IMR-90 (cell line): ENCODE measurements at regions not wholly inside any gene's neighbourhood (a gene's known extent, or its start where the extent isn't known, plus 50 kb on each side); places are given as distances from the start of the nearest gene placed in this dataset.

Experiments
- ATAC-seq: fragments of 200-7000 bp; cut with Tn5 transposase; 2 replicates; pipeline ENCODE4 v1.9.1; 2020; ENCODE audit warnings: low read depth, mild to moderate bottlenecking, moderate library complexity
- BruUV-seq: library from RNA; stranded (reverse); fragments of 400-500 nt; replicated peaks from 2 replicates; lab custom pipeline; 2021; lab: Mats Ljungman, UMichigan
- CTCF ChIA-PET: fragments of 300-600 bp; formaldehyde crosslinking; extraction: SDS; loops from one replicate; lab custom pipeline; 2021; ENCODE audit warnings: antibody characterized with exemption; lab: Yijun Ruan, JAX
- POLR2A ChIA-PET: fragments of 300-600 bp; sonication (Branson Sonifier 250); formaldehyde crosslinking; loops from one replicate; lab custom pipeline; 2022; ENCODE audit warnings: antibody characterized with exemption; ENCODE audit not compliant: unreplicated experiment; lab: Charles Lee
- DNase-seq: peaks from one replicate; pipeline ENCODE4 v3.0.0; 2013
- H2AFZ ChIP-seq: replicated peaks from 2 replicates; pipeline ENCODE3; 2013; ENCODE audit warnings: low read length, mild to moderate bottlenecking; ENCODE audit not compliant: poor library complexity
- H2AK5ac ChIP-seq: 2 replicates; pipeline ENCODE4 v1.6.1; 2013; ENCODE audit warnings: low read depth, low read length, inconsistent platforms
- H2AK9ac ChIP-seq: replicated peaks from 2 replicates; pipeline ENCODE3; 2013; ENCODE audit warnings: mild to moderate bottlenecking, low read depth, low read length, moderate library complexity; ENCODE audit not compliant: poor library complexity
- H2BK120ac ChIP-seq: 2 replicates; pipeline ENCODE4 v1.6.1; 2013; ENCODE audit warnings: low read depth, low read length, inconsistent platforms
- H2BK15ac ChIP-seq: 3 replicates; pipeline ENCODE4 v1.6.1; 2013; ENCODE audit warnings: low read depth, low read length, inconsistent platforms
- H2BK20ac ChIP-seq: 2 replicates; pipeline ENCODE4 v1.6.1; 2013; ENCODE audit warnings: low read depth, mild to moderate bottlenecking, inconsistent platforms, low read length, moderate library complexity
- H2BK5ac ChIP-seq: 2 replicates; pipeline ENCODE4 v1.6.1; 2013; ENCODE audit warnings: mild to moderate bottlenecking, low read depth, low read length, inconsistent platforms; ENCODE audit not compliant: poor library complexity, severe bottlenecking
- H3K14ac ChIP-seq: replicated peaks from 2 replicates; pipeline ENCODE4 v1.6.1; 2013; ENCODE audit warnings: low read depth, low read length, inconsistent platforms
- H3K18ac ChIP-seq: 2 replicates; pipeline ENCODE4 v1.6.1; 2013; ENCODE audit warnings: low read depth, low read length, control low read depth
- H3K23ac ChIP-seq: 2 replicates; pipeline ENCODE4 v1.6.1; 2013; ENCODE audit warnings: low read depth, low read length, inconsistent platforms
- H3K27ac ChIP-seq: 2 replicates; pipeline ENCODE4 v1.5.1; 2013; ENCODE audit warnings: mild to moderate bottlenecking, control low read depth, low read length; ENCODE audit not compliant: insufficient read depth
- H3K27me3 ChIP-seq: 2 replicates; pipeline ENCODE4 v1.6.1; 2013; ENCODE audit warnings: low read length; ENCODE audit not compliant: control insufficient read depth, insufficient read depth
- H3K36me3 ChIP-seq: 2 replicates; pipeline ENCODE4 v1.6.1; 2013; ENCODE audit warnings: low read length, mixed read lengths; ENCODE audit not compliant: control insufficient read depth, insufficient read depth
- H3K4ac ChIP-seq: 2 replicates; pipeline ENCODE4 v1.6.1; 2013; ENCODE audit warnings: low read depth, low read length, inconsistent platforms
- H3K4me1 ChIP-seq: 2 replicates; pipeline ENCODE4 v1.6.1; 2013; ENCODE audit warnings: low read length, mixed read lengths; ENCODE audit not compliant: control insufficient read depth, insufficient read depth
- H3K4me2 ChIP-seq: 2 replicates; pipeline ENCODE4 v1.6.1; 2013; ENCODE audit warnings: low read depth, mild to moderate bottlenecking, control low read depth, low read length, moderate library complexity
- H3K4me3 ChIP-seq: 2 replicates; pipeline ENCODE4 v1.5.1; 2013; ENCODE audit warnings: low read depth, mild to moderate bottlenecking, control low read depth, low read length, moderate library complexity; ENCODE audit not compliant: insufficient read depth
- H3K56ac ChIP-seq: 2 replicates; pipeline ENCODE4 v1.6.1; 2013; ENCODE audit warnings: low read length, inconsistent platforms; ENCODE audit not compliant: insufficient read depth; ENCODE audit errors: extremely low read depth
- H3K79me1 ChIP-seq, 2 experiments: 2 replicates each; pipeline ENCODE4 v1.6.1; 2013; ENCODE audit warnings: low read length in 2 of 2, inconsistent platforms in 1 of 2, low read depth in 1 of 2
- H3K9ac ChIP-seq: 2 replicates; pipeline ENCODE4 v1.6.1; 2013; ENCODE audit warnings: low read depth, low read length, control low read depth
- H3K9me1 ChIP-seq: 2 replicates; pipeline ENCODE4 v1.6.1; 2013; ENCODE audit warnings: low read length, inconsistent platforms; ENCODE audit not compliant: insufficient read depth
- H3K9me3 ChIP-seq: 2 replicates; pipeline ENCODE4 v1.6.1; 2013; ENCODE audit warnings: low read length; ENCODE audit not compliant: control insufficient read depth, insufficient read depth
- H4K20me1 ChIP-seq: 2 replicates; pipeline ENCODE4 v1.6.1; 2013; ENCODE audit warnings: low read length, inconsistent platforms; ENCODE audit not compliant: insufficient read depth
- H4K5ac ChIP-seq: 2 replicates; pipeline ENCODE4 v1.6.1; 2013; ENCODE audit warnings: mild to moderate bottlenecking, low read depth, low read length, control low read depth
- H4K8ac ChIP-seq, 2 experiments: 2 replicates each; pipeline ENCODE4 v1.6.1; 2013; ENCODE audit warnings: low read depth in 2 of 2, low read length in 2 of 2, control low read depth in 1 of 2, inconsistent platforms in 1 of 2
- H4K91ac ChIP-seq: 2 replicates; pipeline ENCODE4 v1.6.1; 2013; ENCODE audit warnings: low read depth, low read length, inconsistent platforms; ENCODE audit not compliant: insufficient read depth
- FOS ChIP-seq: fragments of 150-350 bp; IDR thresholded peaks from 2 replicates; pipeline ENCODE4 v1.6.1; 2016; ENCODE audit warnings: low read depth, low read length
- MAFK ChIP-seq: IDR thresholded peaks from 2 replicates; pipeline ENCODE4 v1.6.1; 2012; ENCODE audit warnings: low read depth, low read length, improper control_type of control experiment
- MAZ ChIP-seq: IDR thresholded peaks from 2 replicates; pipeline ENCODE4 v1.6.1; 2012; ENCODE audit warnings: low read depth, mild to moderate bottlenecking, low read length, improper control_type of control experiment, moderate library complexity, borderline replicate concordance
- MXI1 ChIP-seq: IDR thresholded peaks from 2 replicates; pipeline ENCODE4 v1.6.1; 2012; ENCODE audit warnings: low read depth, mild to moderate bottlenecking, low read length, moderate library complexity, borderline replicate concordance
- NFE2L2 ChIP-seq: fragments of 150-350 bp; IDR thresholded peaks from 2 replicates; pipeline ENCODE4 v1.6.1; 2016; ENCODE audit warnings: low read depth, mild to moderate bottlenecking, low read length
- POLR2A ChIP-seq: IDR thresholded peaks from 2 replicates; pipeline ENCODE4 v1.6.1; 2012; ENCODE audit warnings: mild to moderate bottlenecking, low read depth, low read length
- RAD21 ChIP-seq: IDR thresholded peaks from 2 replicates; pipeline ENCODE4 v1.6.1; 2012; ENCODE audit warnings: low read length, improper control_type of control experiment
- RCOR1 ChIP-seq: IDR thresholded peaks from 2 replicates; pipeline ENCODE4 v1.6.1; 2012; ENCODE audit warnings: mild to moderate bottlenecking, low read length, improper control_type of control experiment; ENCODE audit not compliant: insufficient replicate concordance
- RFX5 ChIP-seq: IDR thresholded peaks from 2 replicates; pipeline ENCODE4 v1.8.0; 2012; ENCODE audit warnings: low read depth, mild to moderate bottlenecking, low read length, moderate library complexity
- SMC3 ChIP-seq: fragments of 150-350 bp; IDR thresholded peaks from 2 replicates; pipeline ENCODE4 v1.6.1; 2016; ENCODE audit warnings: low read depth, mild to moderate bottlenecking, antibody characterized with exemption, low read length, moderate library complexity
- USF2 ChIP-seq: fragments of 150-350 bp; IDR thresholded peaks from 2 replicates; pipeline ENCODE4 v1.6.1; 2017; ENCODE audit warnings: mild to moderate bottlenecking, antibody characterized with exemption, low read length, low read depth
- WGBS, 2 experiments: methylation state at CpG; one replicate each; pipeline versions ENCODE4 v1.1.5 to v1.1.7; 2013; ENCODE audit warnings: missing lambda C conversion rate in 2 of 2; ENCODE audit not compliant: insufficient read length in 1 of 2; ENCODE audit errors: extremely low coverage in 2 of 2; 5-methylcytosine and 5-hydroxymethylcytosine counted together
- dilution Hi-C: fragments of 300-500 bp; cut with HindIII; formaldehyde crosslinking; loops from one replicate; pipeline ENCODE4 v1.14.3; 2018; ENCODE audit warnings: low sequenced_read_pairs; ENCODE audit not compliant: unreplicated experiment
- in situ Hi-C: fragments of 300-500 bp; cut with MboI; formaldehyde crosslinking; loops from 3 replicates; pipeline ENCODE4 v1.14.3; 2019; ENCODE audit warnings: low sequenced_read_pairs, inconsistent platforms, mixed read lengths
- intact Hi-C: fragments of 100-400 bp; cut with micrococcal nuclease; formaldehyde crosslinking; loops from 2 replicates; pipeline ENCODE4 v1.10.0; 2022

DNA sequence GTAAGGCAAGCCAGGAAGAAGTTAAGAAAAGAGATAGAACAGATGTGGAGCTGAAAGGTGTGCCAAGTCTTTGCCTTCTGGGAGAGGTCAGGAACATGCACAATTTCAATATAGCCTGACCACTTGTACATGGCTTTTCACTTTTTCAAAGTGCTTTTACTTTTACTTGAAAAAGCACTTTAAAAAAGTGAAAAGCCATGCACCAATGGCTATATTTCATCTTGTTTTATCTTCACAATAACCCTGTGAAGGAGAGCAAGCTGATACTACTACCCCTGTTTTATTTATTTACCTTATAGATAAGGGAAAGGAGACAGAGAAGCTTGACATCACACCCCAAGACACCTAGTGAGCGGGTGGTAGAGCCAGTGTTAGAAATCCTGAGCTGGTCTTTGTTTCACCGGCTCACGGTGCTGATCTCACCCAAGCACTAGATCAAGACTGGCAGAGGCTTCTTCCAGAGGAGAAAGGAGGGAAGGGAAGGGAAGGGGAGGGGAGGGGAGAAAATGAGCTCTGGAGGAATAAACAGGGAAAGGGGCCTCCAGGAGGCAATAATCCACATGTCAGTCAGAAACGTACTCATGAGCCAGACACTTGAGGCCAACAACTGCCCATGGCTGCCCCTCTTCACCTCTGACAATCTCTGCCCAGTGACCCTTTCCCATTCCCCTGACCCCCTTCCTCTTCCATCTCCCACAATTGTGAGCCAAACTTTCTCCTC, 455.4 kb downstream of the FOXO1 start:
- H3K9me1 ChIP-seq = no peaks in the 10 kb centered on the region
- H3K36me3 ChIP-seq = no peaks in the 10 kb centered on the region
- H4K8ac ChIP-seq = no peak overlapping the region
- BruUV-seq = no TSS peak
- 0% methylated on average over 1 of the region's 4 CpGs; no CpG with 5 or more reads in 1 of the 2 experiments for WGBS, 2 experiments
- H4K91ac ChIP-seq = no peak overlapping the region
- H3K4ac ChIP-seq = no peak overlapping the region
- H2AK5ac ChIP-seq = no peak overlapping the region
- DNase-seq (no peak), ATAC-seq (no peak)
- H4K20me1 ChIP-seq = no peaks in the 10 kb centered on the region
- H2AFZ ChIP-seq = no peak overlapping the region
- no peaks in the 10 kb centered on the region for H3K79me1 ChIP-seq
- H3K4me2 ChIP-seq = no peak overlapping the region
- no peak overlapping the region for H3K14ac ChIP-seq
- no peak overlapping the region for H2AK9ac ChIP-seq
- intact Hi-C loops = no loop called here
- H3K27me3 ChIP-seq = no peaks in the 10 kb centered on the region
- ChIA-PET POLR2A (no interaction called here), CTCF (no interaction called here)
- H3K56ac ChIP-seq = no peak overlapping the region
- no peak overlapping the region for H3K9ac ChIP-seq
- H3K27ac ChIP-seq = no peak overlapping the region
- no peak overlapping the region for H4K5ac ChIP-seq
- H3K9me3 ChIP-seq = no peaks in the 10 kb centered on the region
- H3K4me1 ChIP-seq = no peaks in the 10 kb centered on the region
- no peak overlapping the region for H3K18ac ChIP-seq
- H3K23ac ChIP-seq = no peak overlapping the region
- in situ Hi-C loops = no loop called here
- H3K4me3 ChIP-seq = no peak overlapping the region
- no peak overlapping the region for H2BK15ac ChIP-seq
- dilution Hi-C loops = no loop called here
- H2BK20ac ChIP-seq = no peak overlapping the region
- H2BK120ac ChIP-seq = no peak overlapping the region
- no peak overlapping the region for H2BK5ac ChIP-seq
- no peak for TF ChIP-seq MAZ
- TF ChIP-seq RCOR1 = no peak
- TF ChIP-seq SMC3 = no peak
- TF ChIP-seq MAFK = no peak
- no peak for TF ChIP-seq USF2
- no peak for TF ChIP-seq POLR2A
- no peak for TF ChIP-seq NFE2L2
- TF ChIP-seq FOS = no peak
- TF ChIP-seq RAD21 = no peak
- TF ChIP-seq RFX5 = no peak
- TF ChIP-seq MXI1 = no peak
